ENCODE measurements at regions not wholly inside any gene's neighbourhood (a gene's known extent, or its start where the extent isn't known, plus 50 kb on each side); places are given as distances from the start of the nearest gene placed in this dataset.
"Not testable (repeated sequence)": the region's sequence is repeated elsewhere in the genome, so short reads cannot be mapped to it uniquely, and the experiment has no call there.

DNA sequence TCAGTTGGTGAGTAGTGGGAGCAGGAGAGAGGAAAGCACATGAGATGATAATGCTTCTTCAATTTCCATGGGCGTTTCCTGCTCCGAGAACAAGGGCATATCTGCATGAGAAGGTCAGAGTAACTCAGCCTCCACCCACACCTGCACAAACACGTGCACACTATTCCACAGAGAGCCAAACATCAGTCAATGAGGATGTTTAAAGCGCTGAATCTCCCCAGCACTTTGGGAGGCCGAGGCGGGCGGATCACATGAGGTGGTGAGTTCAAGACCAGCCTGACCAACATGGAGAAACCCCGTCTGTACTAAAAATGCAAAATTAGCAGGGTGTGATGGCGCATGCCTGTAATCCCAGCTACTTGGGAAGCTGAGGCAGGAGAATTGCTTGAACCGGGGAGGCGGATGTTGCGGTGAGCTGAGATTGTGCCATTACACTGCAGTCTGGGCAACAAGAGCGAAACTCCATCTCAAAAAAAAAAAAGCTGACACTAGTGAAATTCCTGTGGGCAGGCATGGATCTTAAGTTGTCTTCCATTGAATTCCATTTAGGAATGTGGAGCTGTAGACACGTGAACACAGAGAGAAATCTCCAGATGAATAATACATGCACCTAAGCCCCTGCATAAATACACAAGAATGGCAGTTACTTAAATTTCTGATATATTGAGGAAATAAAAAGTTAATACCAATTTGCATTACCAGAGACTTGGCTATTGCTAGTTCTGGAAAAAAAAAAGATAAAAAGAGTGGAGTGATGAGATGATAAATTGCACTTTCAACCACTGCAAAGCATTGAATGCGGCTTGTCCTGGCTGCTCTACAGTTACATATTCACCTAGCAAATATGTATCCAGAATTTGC, 1097.4 kb upstream of the TMEM132C start:
- intact Hi-C loops (cut with DNase I; ENCODE audit: low total_unique reads) = no loop called here
- DNase-seq = no peak

DNA sequence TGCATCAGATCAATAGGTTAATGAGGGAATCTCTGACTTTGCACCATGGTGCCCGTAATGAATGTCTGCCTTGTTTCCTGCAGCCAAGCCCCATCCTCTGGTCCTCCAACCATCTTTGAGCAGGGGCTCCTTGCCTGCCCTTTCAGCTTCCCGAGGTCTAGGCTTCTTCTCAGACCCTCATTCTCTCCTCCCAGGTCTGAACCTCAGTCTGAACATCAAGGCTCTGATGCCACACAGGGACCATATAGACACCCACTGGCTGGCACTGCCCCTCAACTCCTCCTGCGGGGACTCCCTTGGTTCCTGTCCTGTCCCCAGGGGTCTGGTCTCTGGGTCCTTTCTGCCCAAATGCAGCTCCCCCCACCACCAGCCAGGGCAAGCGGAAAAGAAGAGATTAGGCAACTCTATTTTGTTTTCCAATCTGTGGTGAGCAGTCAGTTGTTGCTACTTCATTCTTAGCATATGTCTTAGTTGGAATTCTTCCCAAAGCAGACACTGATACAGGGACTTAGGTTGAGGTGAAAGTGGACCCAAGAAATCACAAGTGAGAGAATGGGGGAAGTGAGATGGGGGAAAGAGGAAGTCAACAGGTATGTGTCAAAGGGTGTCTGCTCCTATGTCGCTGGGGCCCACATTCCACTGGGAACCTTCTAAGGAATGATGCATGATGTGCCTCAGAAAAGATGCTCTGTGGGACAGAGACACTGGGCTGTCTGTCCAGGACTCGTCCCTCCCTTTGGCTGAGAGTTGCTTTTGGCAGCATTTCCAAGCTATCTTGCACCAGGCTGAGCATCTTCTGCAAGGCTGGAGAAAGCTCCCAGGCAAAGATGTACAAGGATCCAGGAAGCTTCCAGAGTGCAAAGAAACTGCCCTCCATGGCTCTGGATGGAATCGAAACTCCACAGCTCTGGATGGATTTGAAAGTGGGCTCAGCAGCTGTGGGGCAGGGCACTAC, 1096.5 kb upstream of the TMEM132C start:
- Histone ChIP-seq H3K9me3 (no peaks in the 10 kb centered on the region), H3K27ac (no peak overlapping the region), H3K4me3 (no peak overlapping the region), H3K36me3 (no peaks in the 10 kb centered on the region), H3K4me1 (no peaks in the 10 kb centered on the region), H3K27me3 (peaks cover 0 to 3% (median 0%) of the 10 kb centered on the region in 3 donors)
- DNase-seq (peak in 1 of 2 donors; percentile 47), ATAC-seq (peak in 1 of 2 donors; percentile 26)
- intact Hi-C loops (cut with DNase I; ENCODE audit: low total_unique reads) (no loop called here), in situ Hi-C loops (cut with MboI; ENCODE audit: low sequenced_read_pairs in 4 of 4) (no loop called here)
- TF ChIP-seq, protein P1, sequence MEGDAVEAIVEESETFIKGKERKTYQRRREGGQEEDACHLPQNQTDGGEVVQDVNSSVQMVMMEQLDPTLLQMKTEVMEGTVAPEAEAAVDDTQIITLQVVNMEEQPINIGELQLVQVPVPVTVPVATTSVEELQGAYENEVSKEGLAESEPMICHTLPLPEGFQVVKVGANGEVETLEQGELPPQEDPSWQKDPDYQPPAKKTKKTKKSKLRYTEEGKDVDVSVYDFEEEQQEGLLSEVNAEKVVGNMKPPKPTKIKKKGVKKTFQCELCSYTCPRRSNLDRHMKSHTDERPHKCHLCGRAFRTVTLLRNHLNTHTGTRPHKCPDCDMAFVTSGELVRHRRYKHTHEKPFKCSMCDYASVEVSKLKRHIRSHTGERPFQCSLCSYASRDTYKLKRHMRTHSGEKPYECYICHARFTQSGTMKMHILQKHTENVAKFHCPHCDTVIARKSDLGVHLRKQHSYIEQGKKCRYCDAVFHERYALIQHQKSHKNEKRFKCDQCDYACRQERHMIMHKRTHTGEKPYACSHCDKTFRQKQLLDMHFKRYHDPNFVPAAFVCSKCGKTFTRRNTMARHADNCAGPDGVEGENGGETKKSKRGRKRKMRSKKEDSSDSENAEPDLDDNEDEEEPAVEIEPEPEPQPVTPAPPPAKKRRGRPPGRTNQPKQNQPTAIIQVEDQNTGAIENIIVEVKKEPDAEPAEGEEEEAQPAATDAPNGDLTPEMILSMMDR (IDR thresholded peaks at IDR 0.05 in 4 of 5, conservative IDR thresholded peaks at IDR 0.05 in 1 of 5) = no peak
- no peak for TF ChIP-seq POLR2A (IDR thresholded peaks at IDR 0.05)

More for the DNA sequence above, 1097.4 kb upstream of the TMEM132C start:
- H3K36me3 ChIP-seq = no peaks in the 10 kb centered on the region
- in situ Hi-C loops (cut with MboI; ENCODE audit: low sequenced_read_pairs in 4 of 4) = no loop called here
- ATAC-seq = no peak
- H3K4me3 ChIP-seq = no peak overlapping the region
- no peak overlapping the region for H3K27ac ChIP-seq
- H3K4me1 ChIP-seq = no peaks in the 10 kb centered on the region
- H3K9me3 ChIP-seq = no peaks in the 10 kb centered on the region
- H3K27me3 ChIP-seq = peaks cover 0 to 3% (median 0%) of the 10 kb centered on the region in 3 donors
- TF ChIP-seq, protein P1 (IDR thresholded peaks at IDR 0.05 in 4 of 5, conservative IDR thresholded peaks at IDR 0.05 in 1 of 5) = no peak
- no peak for TF ChIP-seq POLR2A (IDR thresholded peaks at IDR 0.05)

DNA sequence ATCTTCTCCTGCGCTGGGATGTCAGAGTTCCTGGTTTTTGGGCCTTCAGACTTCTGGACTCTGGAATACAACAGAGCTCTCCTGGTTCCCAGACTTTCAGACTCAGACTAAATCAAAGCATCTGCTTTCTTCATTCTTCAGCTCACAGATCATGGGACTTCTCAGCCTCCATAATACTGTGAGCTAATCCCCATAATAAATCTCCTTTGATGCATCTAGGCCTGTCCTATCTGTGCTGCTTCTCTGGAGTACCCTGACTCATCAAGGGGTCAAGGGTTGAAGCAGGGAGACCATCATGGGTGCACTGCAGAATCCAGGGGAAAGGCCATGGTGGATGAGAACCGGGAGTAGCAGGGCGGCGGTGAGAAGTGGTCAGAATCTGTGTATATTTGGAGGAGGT, 1094.1 kb upstream of the TMEM132C start:
- no peak overlapping the region for H3K4me3 ChIP-seq
- peaks cover 0 to 3% (median 0%) of the 10 kb centered on the region in 3 donors for H3K27me3 ChIP-seq
- no peak overlapping the region for H3K27ac ChIP-seq
- H3K36me3 ChIP-seq = no peaks in the 10 kb centered on the region
- H3K9me3 ChIP-seq = no peaks in the 10 kb centered on the region
- in situ Hi-C loops (cut with MboI; ENCODE audit: low sequenced_read_pairs in 4 of 4) = no loop called here
- ATAC-seq (no peak), DNase-seq (no peak)
- intact Hi-C loops (cut with DNase I; ENCODE audit: low total_unique reads) = no loop called here
- H3K4me1 ChIP-seq = no peaks in the 10 kb centered on the region
- TF ChIP-seq, protein P1 (IDR thresholded peaks at IDR 0.05 in 4 of 5, conservative IDR thresholded peaks at IDR 0.05 in 1 of 5) = no peak
- no peak for TF ChIP-seq POLR2A (IDR thresholded peaks at IDR 0.05)

DNA sequence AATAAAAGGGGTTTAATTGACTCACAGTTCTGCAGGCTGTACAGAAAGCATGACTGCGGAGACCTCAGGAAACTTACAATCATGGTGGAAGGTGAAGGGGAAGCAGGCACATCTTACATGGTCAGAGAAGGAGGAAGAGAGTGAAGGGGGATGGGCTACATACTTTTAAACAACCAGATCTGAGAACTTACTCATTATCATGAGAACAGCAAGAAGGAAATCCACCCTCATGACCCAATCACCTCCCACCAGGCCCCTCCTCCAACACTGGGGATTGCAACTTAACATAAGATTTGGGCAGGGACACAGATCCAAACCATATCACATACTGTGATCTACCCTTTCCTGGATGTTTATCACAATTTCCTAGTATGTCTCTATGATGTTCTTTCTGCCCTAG, 1093.0 kb upstream of the TMEM132C start:
- in situ Hi-C loops (cut with MboI; ENCODE audit: low sequenced_read_pairs in 4 of 4); H3K9me3 ChIP-seq; DNase-seq; intact Hi-C loops (cut with DNase I; ENCODE audit: low total_unique reads); ATAC-seq; H3K36me3 ChIP-seq; H3K27ac ChIP-seq; H3K4me3 ChIP-seq; H3K4me1 ChIP-seq; H3K27me3 ChIP-seq: not testable (repeated sequence)

DNA sequence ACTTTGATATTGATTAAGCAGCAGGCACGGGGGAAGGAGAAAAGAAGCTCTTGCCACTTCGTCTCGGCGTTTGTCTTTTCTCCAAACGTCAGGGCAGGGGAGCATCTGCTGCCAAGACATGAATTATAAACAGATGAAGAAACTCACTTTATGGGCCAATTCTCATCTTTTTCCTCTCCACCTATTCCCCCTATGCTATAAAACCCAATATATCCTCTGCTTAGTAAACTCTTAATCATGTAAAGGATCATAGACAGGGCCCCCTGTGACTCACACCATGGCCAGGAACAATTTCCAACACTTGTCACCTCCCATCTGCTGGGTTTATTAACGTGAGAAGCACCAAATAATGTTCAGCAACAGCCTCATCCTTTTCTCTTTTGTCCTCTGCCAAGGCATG, 1092.1 kb upstream of the TMEM132C start:
- Histone ChIP-seq H3K9me3 (no peaks in the 10 kb centered on the region), H3K4me1 (no peaks in the 10 kb centered on the region), H3K27me3 (no peaks in the 10 kb centered on the region), H3K4me3 (no peak overlapping the region), H3K36me3 (no peaks in the 10 kb centered on the region), H3K27ac (no peak overlapping the region)
- no peak for DNase-seq
- intact Hi-C loops (cut with DNase I; ENCODE audit: low total_unique reads) = no loop called here
- ATAC-seq = no peak
- no peak for TF ChIP-seq POLR2A (IDR thresholded peaks at IDR 0.05)
- TF ChIP-seq, protein P1 (IDR thresholded peaks at IDR 0.05 in 4 of 5, conservative IDR thresholded peaks at IDR 0.05 in 1 of 5) = no peak
- in situ Hi-C loops (cut with MboI; ENCODE audit: low sequenced_read_pairs in 4 of 4) = no loop called here

Measured in gastrocnemius medialis (tissue), 4 donors.